Muscle layer of duodenum (tissue), 2 donors: ENCODE measurements at regions not wholly inside any gene's neighbourhood (a gene's known extent, or its start where the extent isn't known, plus 50 kb on each side); places are given as distances from the start of the nearest gene placed in this dataset.
"Not testable (repeated sequence)": the region's sequence is repeated elsewhere in the genome, so short reads cannot be mapped to it uniquely, and the experiment has no call there.

ENCODE experiments used
- H3K27ac ChIP-seq: one replicate; pipeline ENCODE4 v1.7.0; 2013; ENCODE audit warnings: mild to moderate bottlenecking, low read length
- H3K27me3 ChIP-seq: one replicate; pipeline ENCODE4 v1.7.0; 2013; ENCODE audit warnings: low read depth, mild to moderate bottlenecking, control low read depth, low read length
- H3K36me3 ChIP-seq, 2 donors: one replicate each; pipeline ENCODE4 v1.7.0; 2013; ENCODE audit warnings: low read length in 2 of 2, control low read depth in 1 of 2, mild to moderate bottlenecking in 1 of 2; ENCODE audit not compliant: insufficient read depth in 2 of 2, control insufficient read depth in 1 of 2
- H3K4me1 ChIP-seq, 2 donors: one replicate each; pipeline ENCODE4 v1.7.0; 2013; ENCODE audit warnings: low read length in 2 of 2, mild to moderate bottlenecking in 2 of 2, control low read depth in 1 of 2, moderate library complexity in 1 of 2; ENCODE audit not compliant: insufficient read depth in 2 of 2, control insufficient read depth in 1 of 2
- H3K4me3 ChIP-seq, 2 donors: one replicate each; pipeline ENCODE4 v1.7.0; 2013; ENCODE audit warnings: low read length in 2 of 2, low read depth in 1 of 2, mild to moderate bottlenecking in 1 of 2
- H3K9me3 ChIP-seq, 2 donors: one replicate each; pipeline ENCODE4 v1.7.0; 2013; ENCODE audit warnings: low read length in 2 of 2, control low read depth in 1 of 2, mild to moderate bottlenecking in 1 of 2; ENCODE audit not compliant: control insufficient read depth in 1 of 2
- donor health status: healthy.

- H3K9me3 ChIP-seq, H3K4me1 ChIP-seq, H3K27me3 ChIP-seq, H3K36me3 ChIP-seq, H3K27ac ChIP-seq, H3K4me3 ChIP-seq: not testable (repeated sequence)
Observed at GRCh38 chr3:182523424-182523823, 269.9 kb upstream of the ATP11B start.

GRCh38 chr3:182523836-182524235 lies 269.5 kb upstream of the ATP11B start:
- Histone ChIP-seq H3K4me1 (no peaks in the 10 kb centered on the region), H3K36me3 (no peaks in the 10 kb centered on the region)

GRCh38 chr3:182524711-182525401 lies 268.4 kb upstream of the ATP11B start:
- H3K4me1 ChIP-seq, result no peaks in the 10 kb centered on the region
- H3K9me3 ChIP-seq, result no peaks in the 10 kb centered on the region
- H3K4me3 ChIP-seq, result no peak overlapping the region
- no peaks in the 10 kb centered on the region for H3K27me3 ChIP-seq
- H3K27ac ChIP-seq, result no peak overlapping the region
- H3K36me3 ChIP-seq, result no peaks in the 10 kb centered on the region

More at GRCh38 chr3:182523836-182524235, 269.5 kb upstream of the ATP11B start:
- Histone ChIP-seq H3K9me3 (no peaks in the 10 kb centered on the region), H3K27ac (no peak overlapping the region), H3K27me3 (no peaks in the 10 kb centered on the region), H3K4me3 (no peak overlapping the region)

- Histone ChIP-seq H3K36me3 (no peaks in the 10 kb centered on the region), H3K4me1 (no peaks in the 10 kb centered on the region), H3K4me3 (no peak overlapping the region), H3K27ac (no peak overlapping the region), H3K9me3 (peaks cover 0 to 3% of the 10 kb centered on the region in 2 donors), H3K27me3 (no peaks in the 10 kb centered on the region)
Observed at GRCh38 chr3:182525766-182526374, 267.4 kb upstream of the ATP11B start.

GRCh38 chr3:182527745-182528144 lies 265.6 kb upstream of the ATP11B start:
- H3K27me3 ChIP-seq, result no peaks in the 10 kb centered on the region
- H3K4me1 ChIP-seq, result no peaks in the 10 kb centered on the region
- H3K27ac ChIP-seq, result no peak overlapping the region
- H3K36me3 ChIP-seq, result no peaks in the 10 kb centered on the region
- H3K4me3 ChIP-seq, result no peak overlapping the region
- H3K9me3 ChIP-seq, result peaks cover 0 to 3% of the 10 kb centered on the region in 2 donors

GRCh38 chr3:182530316-182530715 lies 263.0 kb upstream of the ATP11B start:
- Histone ChIP-seq H3K36me3 (no peaks in the 10 kb centered on the region), H3K4me3 (no peak overlapping the region), H3K4me1 (no peaks in the 10 kb centered on the region), H3K27me3 (no peaks in the 10 kb centered on the region), H3K9me3 (peaks cover 0 to 3% of the 10 kb centered on the region in 2 donors), H3K27ac (no peak overlapping the region)

GRCh38 chr3:182533394-182533793 lies 259.9 kb upstream of the ATP11B start:
- Histone ChIP-seq H3K27me3 (no peaks in the 10 kb centered on the region), H3K27ac (no peak overlapping the region), H3K36me3 (no peaks in the 10 kb centered on the region), H3K4me1 (no peaks in the 10 kb centered on the region), H3K4me3 (no peak overlapping the region), H3K9me3 (peaks cover 0 to 3% of the 10 kb centered on the region in 2 donors)

GRCh38 chr3:182544542-182544941 lies 248.8 kb upstream of the ATP11B start:
- Histone ChIP-seq H3K4me3 (no peak overlapping the region), H3K9me3 (no peaks in the 10 kb centered on the region), H3K27me3 (no peaks in the 10 kb centered on the region), H3K36me3 (no peaks in the 10 kb centered on the region), H3K4me1 (no peaks in the 10 kb centered on the region), H3K27ac (no peak overlapping the region)

- Histone ChIP-seq H3K9me3 (peaks cover 5% of the 10 kb centered on the region in 2 donors), H3K27me3 (peaks cover 3% of the 10 kb centered on the region), H3K4me1 (no peaks in the 10 kb centered on the region), H3K36me3 (no peaks in the 10 kb centered on the region), H3K4me3 (no peak overlapping the region), H3K27ac (no peak overlapping the region)
Observed at GRCh38 chr3:182562274-182562673, 231.0 kb upstream of the ATP11B start.

- peaks cover 0 to 7% of the 10 kb centered on the region in 2 donors for H3K4me1 ChIP-seq
- no peaks in the 10 kb centered on the region for H3K27me3 ChIP-seq
- H3K27ac ChIP-seq, result no peak overlapping the region
- no peaks in the 10 kb centered on the region for H3K9me3 ChIP-seq
- H3K4me3 ChIP-seq, result no peak overlapping the region
- no peaks in the 10 kb centered on the region for H3K36me3 ChIP-seq
Observed at GRCh38 chr3:182565916-182566796, 227.1 kb upstream of the ATP11B start.

GRCh38 chr3:182567700-182568099 lies 225.6 kb upstream of the ATP11B start:
- Histone ChIP-seq H3K36me3 (no peaks in the 10 kb centered on the region), H3K4me1 (peaks cover 0 to 7% of the 10 kb centered on the region in 2 donors), H3K4me3 (no peak overlapping the region), H3K27ac (no peak overlapping the region), H3K9me3 (no peaks in the 10 kb centered on the region), H3K27me3 (no peaks in the 10 kb centered on the region)
